HEK293 (cell line): ENCODE measurements at regions not wholly inside any gene's neighbourhood (a gene's known extent, or its start where the extent isn't known, plus 50 kb on each side); places are given as distances from the start of the nearest gene placed in this dataset.

Source experiments
- CTCF ChIA-PET: fragments of 350-600 bp; formaldehyde crosslinking; extraction: SDS; loops from one replicate; lab custom pipeline; 2021; ENCODE audit warnings: antibody characterized with exemption; lab: Yijun Ruan, JAX
- POLR2A ChIA-PET: fragments of 300-600 bp; formaldehyde crosslinking; extraction: SDS; loops from one replicate; lab custom pipeline; 2020; ENCODE audit warnings: antibody characterized with exemption, inconsistent platforms; lab: Yijun Ruan, JAX
- H3K27ac ChIP-seq: fragments of 200-500 bp; sonication (Bioruptor generic); 2 replicates; pipeline ENCODE4 v1.5.1; 2014; ENCODE audit warnings: low read depth, low read length, control low read depth, inconsistent platforms; ENCODE audit errors: extremely low read depth
- H3K36me3 ChIP-seq, 2 experiments: fragments of 200-500 bp in 1 of 2; sonication (Bioruptor generic) in 1 of 2; 1 replicate in 1 of 2; 2 replicates in 1 of 2; pipeline ENCODE4 v1.5.1; 2014 to 2017; ENCODE audit warnings: inconsistent platforms in 2 of 2, low read length in 2 of 2; ENCODE audit not compliant: control insufficient read depth in 2 of 2, insufficient read depth in 1 of 2
- H3K4me1 ChIP-seq: fragments of 200-500 bp; sonication (Bioruptor generic); 2 replicates; pipeline ENCODE4 v1.5.1; 2014; ENCODE audit warnings: mild to moderate bottlenecking, low read length, inconsistent platforms; ENCODE audit not compliant: control insufficient read depth, insufficient read depth
- H3K4me3 ChIP-seq: 2 replicates; pipeline ENCODE4 v1.5.1; 2011; ENCODE audit warnings: low read depth, mild to moderate bottlenecking, control low read depth, low read length, moderate library complexity
- H3K9me3 ChIP-seq: fragments of 200-500 bp; sonication (Bioruptor generic); 2 replicates; pipeline ENCODE4 v1.5.1; 2014; ENCODE audit warnings: low read depth, low read length, inconsistent platforms; ENCODE audit not compliant: control insufficient read depth, insufficient read depth
- BCL6B ChIP-seq: fragments of 450-650 bp; formaldehyde crosslinking; IDR thresholded peaks from 2 replicates; pipeline ENCODE4 v1.5.1; 2017; ENCODE audit warnings: missing biosample characterization, missing genetic modification characterization
- HIC1 ChIP-seq: fragments of 450-650 bp; formaldehyde crosslinking; IDR thresholded peaks from 2 replicates; pipeline ENCODE4 v1.5.1; 2016; ENCODE audit warnings: missing biosample characterization, missing genetic modification characterization
- MEIS1 ChIP-seq: sonication (generic); formaldehyde crosslinking; IDR thresholded peaks from 2 replicates; pipeline ENCODE4 v1.8.1; 2022; ENCODE audit warnings: missing genetic modification reagents, mild to moderate bottlenecking, borderline replicate concordance
- MYNN ChIP-seq: fragments of 450-650 bp; formaldehyde crosslinking; IDR thresholded peaks from 2 replicates; pipeline ENCODE4 v1.5.1; 2016; ENCODE audit warnings: missing biosample characterization, missing genetic modification characterization, borderline replicate concordance
- OSR2 ChIP-seq: fragments of 450-650 bp; formaldehyde crosslinking; IDR thresholded peaks from 2 replicates; pipeline ENCODE4 v1.5.1; 2016; ENCODE audit warnings: missing biosample characterization, missing genetic modification characterization
- PRDM2 ChIP-seq: fragments of 450-650 bp; formaldehyde crosslinking; IDR thresholded peaks from 2 replicates; pipeline ENCODE4 v1.5.1; 2016; ENCODE audit warnings: missing biosample characterization, missing genetic modification characterization, borderline replicate concordance
- PRDM6 ChIP-seq: fragments of 450-650 bp; formaldehyde crosslinking; IDR thresholded peaks from 2 replicates; pipeline ENCODE4 v1.5.1; 2017; ENCODE audit warnings: missing biosample characterization, missing genetic modification characterization
- SCRT2 ChIP-seq: fragments of 450-650 bp; formaldehyde crosslinking; IDR thresholded peaks from 2 replicates; pipeline ENCODE4 v1.5.1; 2016; ENCODE audit warnings: missing biosample characterization, missing genetic modification characterization
- SP3 ChIP-seq: fragments of 450-650 bp; formaldehyde crosslinking; IDR thresholded peaks from 2 replicates; pipeline ENCODE4 v1.5.1; 2016; ENCODE audit warnings: missing biosample characterization, missing genetic modification characterization
- TSHZ1 ChIP-seq: fragments of 450-650 bp; formaldehyde crosslinking; IDR thresholded peaks from 2 replicates; pipeline ENCODE4 v1.5.1; 2016; ENCODE audit warnings: missing biosample characterization, missing genetic modification characterization, borderline replicate concordance
- ZNF10 ChIP-seq: fragments of 450-650 bp; formaldehyde crosslinking; IDR thresholded peaks from 2 replicates; pipeline ENCODE4 v1.5.1; 2017; ENCODE audit warnings: missing biosample characterization, missing genetic modification characterization
- ZNF112 ChIP-seq: fragments of 450-650 bp; formaldehyde crosslinking; IDR thresholded peaks from 2 replicates; pipeline ENCODE4 v1.5.0; 2017; ENCODE audit warnings: missing biosample characterization, missing genetic modification characterization
- ZNF157 ChIP-seq: fragments of 450-650 bp; formaldehyde crosslinking; IDR thresholded peaks from 2 replicates; pipeline ENCODE4 v1.5.1; 2016; ENCODE audit warnings: missing biosample characterization, missing genetic modification characterization
- ZNF221 ChIP-seq: fragments of 450-650 bp; formaldehyde crosslinking; IDR thresholded peaks from 2 replicates; pipeline ENCODE4 v1.5.1; 2017; ENCODE audit warnings: missing biosample characterization, missing genetic modification characterization, borderline replicate concordance
- ZNF391 ChIP-seq: fragments of 450-650 bp; formaldehyde crosslinking; IDR thresholded peaks from 2 replicates; pipeline ENCODE4 v1.5.1; 2016; ENCODE audit warnings: low read depth, missing biosample characterization, missing genetic modification characterization, borderline replicate concordance
- ZNF518A ChIP-seq: fragments of 450-650 bp; formaldehyde crosslinking; conservative IDR thresholded peaks from 2 replicates; pipeline ENCODE4 v1.5.1; 2016; ENCODE audit warnings: low read depth, missing biosample characterization, missing genetic modification characterization
- ZNF548 ChIP-seq: fragments of 450-650 bp; formaldehyde crosslinking; IDR thresholded peaks from 2 replicates; pipeline ENCODE4 v1.5.1; 2016; ENCODE audit warnings: missing biosample characterization, missing genetic modification characterization
- ZNF777 ChIP-seq: fragments of 450-650 bp; formaldehyde crosslinking; IDR thresholded peaks from 2 replicates; pipeline ENCODE4 v1.5.1; 2017; ENCODE audit warnings: missing biosample characterization, missing genetic modification characterization, borderline replicate concordance

- Histone ChIP-seq H3K4me3 (no peak overlapping the region), H3K9me3 (no peaks in the 10 kb centered on the region), H3K36me3 (no peaks in the 10 kb centered on the region), H3K4me1 (no peaks in the 10 kb centered on the region), H3K27ac (no peak overlapping the region)
- CTCF ChIA-PET: interaction anchor here (0.6 kb wide), 1 partner anchor 254 kb away, joined by 4 read pairs; no protein-coding TSS in a partner anchor
- POLR2A ChIA-PET: no interaction called here
- TF ChIP-seq ZNF221 (tag by site-specific recombination) (no peak), MEIS1 (CRISPR knock-in tag) (no peak), PRDM2 (tag by site-specific recombination) (no peak), ZNF391 (tag by site-specific recombination) (no peak), PRDM6 (no peak), ZNF548 (no peak), SP3 (no peak), OSR2 (no peak), ZNF157 (tag by site-specific recombination) (no peak), ZNF777 (tag by site-specific recombination) (no peak), ZNF518A (tag by site-specific recombination) (no peak), HIC1 (no peak), MYNN (tag by site-specific recombination) (no peak), TSHZ1 (tag by site-specific recombination) (no peak), ZNF10 (tag by site-specific recombination) (no peak), ZNF112 (no peak), BCL6B (tag by site-specific recombination) (no peak), SCRT2 (tag by site-specific recombination) (no peak)
Observed at GRCh38 chr4:81966676-81967075, 407.1 kb downstream of the HNRNPD start.
